PC-3 (cell line): ENCODE measurements at regions not wholly inside any gene's neighbourhood (a gene's known extent, or its start where the extent isn't known, plus 50 kb on each side); places are given as distances from the start of the nearest gene placed in this dataset.

Source experiments
- ATAC-seq: fragments of 200-7000 bp; cut with Tn5 transposase; 2 replicates; pipeline ENCODE4 v1.9.1; 2020; ENCODE audit warnings: mild to moderate bottlenecking, moderate library complexity
- BruUV-seq: library from RNA; stranded (reverse); fragments of 400-500 nt; replicated peaks from 2 replicates; lab custom pipeline; 2021; lab: Mats Ljungman, UMichigan
- CTCF ChIA-PET: fragments of 300-600 bp; sonication (Branson Sonifier 250); formaldehyde crosslinking; loops from one replicate; lab custom pipeline; 2022; ENCODE audit warnings: antibody characterized with exemption; lab: Charles Lee
- POLR2A ChIA-PET: fragments of 300-600 bp; sonication (Branson Sonifier 250); formaldehyde crosslinking; loops from one replicate; lab custom pipeline; 2022; ENCODE audit warnings: antibody characterized with exemption; ENCODE audit not compliant: unreplicated experiment; lab: Charles Lee
- DNase-seq: peaks from one replicate; pipeline ENCODE4 v3.0.0-alpha.2; 2015
- H2AFZ ChIP-seq: fragments of 300-600 bp; sonication (generic); 2 replicates; pipeline ENCODE4 v1.6.0; 2016; ENCODE audit warnings: antibody characterized with exemption, low read length
- H3F3A ChIP-seq: fragments of 300-600 bp; sonication (generic); one replicate; pipeline ENCODE4 v1.6.0; 2017; ENCODE audit warnings: antibody characterized with exemption, low read length, control low read depth, mild to moderate bottlenecking; ENCODE audit not compliant: unreplicated experiment
- H3K27ac ChIP-seq: fragments of 300-600 bp; sonication (generic); 2 replicates; pipeline ENCODE4 v1.5.1; 2016; ENCODE audit warnings: mild to moderate bottlenecking, low read length
- H3K27me3 ChIP-seq: fragments of 300-600 bp; sonication (generic); 2 replicates; pipeline ENCODE4 v1.6.1; 2016; ENCODE audit warnings: low read length, mixed read lengths
- H3K36me3 ChIP-seq: fragments of 300-600 bp; sonication (generic); 2 replicates; pipeline ENCODE4 v1.6.1; 2016; ENCODE audit warnings: low read depth, mixed run types, low read length, mixed read lengths
- H3K4me1 ChIP-seq: fragments of 300-600 bp; sonication (generic); 2 replicates; pipeline ENCODE4 v1.5.1; 2016; ENCODE audit warnings: low read length; ENCODE audit not compliant: insufficient read depth
- H3K4me2 ChIP-seq: fragments of 300-600 bp; sonication (generic); 2 replicates; pipeline ENCODE4 v1.6.0; 2016; ENCODE audit warnings: low read length
- H3K4me3 ChIP-seq: fragments of 300-600 bp; sonication (generic); 2 replicates; pipeline ENCODE4 v1.5.1; 2016; ENCODE audit warnings: mild to moderate bottlenecking, low read length, mixed read lengths
- H3K79me2 ChIP-seq: fragments of 300-600 bp; sonication (generic); 2 replicates; pipeline ENCODE4 v1.6.1; 2017; ENCODE audit warnings: low read length, mixed read lengths
- H3K9ac ChIP-seq: fragments of 300-600 bp; sonication (generic); 2 replicates; pipeline ENCODE4 v1.6.0; 2016; ENCODE audit warnings: mild to moderate bottlenecking, low read length
- H3K9me2 ChIP-seq: fragments of 300-600 bp; sonication (generic); replicated peaks from 2 replicates; pipeline ENCODE4 v1.6.1; 2016; ENCODE audit warnings: mixed run types, low read length, mixed read lengths
- H3K9me3 ChIP-seq: fragments of 300-600 bp; sonication (generic); 2 replicates; pipeline ENCODE4 v1.6.1; 2016; ENCODE audit warnings: low read length, mixed read lengths
- H4K20me1 ChIP-seq: fragments of 300-600 bp; sonication (generic); 2 replicates; pipeline ENCODE4 v1.6.1; 2016; ENCODE audit warnings: low read length, mixed read lengths
- EZH2 ChIP-seq: fragments of 300-600 bp; sonication (generic); IDR thresholded peaks from one replicate; pipeline ENCODE4 v1.6.1; 2017; ENCODE audit warnings: antibody characterized with exemption, mild to moderate bottlenecking, low read length; ENCODE audit not compliant: unreplicated experiment
- EZH2phosphoT487 ChIP-seq: fragments of 300-600 bp; sonication (generic); IDR thresholded peaks from 2 replicates; pipeline ENCODE4 v1.6.1; 2018; ENCODE audit warnings: mild to moderate bottlenecking, antibody characterized with exemption, low read length, borderline replicate concordance
- intact Hi-C: fragments of 100-400 bp; cut with micrococcal nuclease; formaldehyde crosslinking; loops from 2 replicates; pipeline ENCODE4 v1.9.0; 2023
- TF ChIP-seq, protein P1 (sequence below): fragments of 300-600 bp; sonication (generic); conservative IDR thresholded peaks from 2 replicates; pipeline ENCODE4 v1.5.1; 2017; ENCODE audit warnings: antibody characterized with exemption, low read depth, mild to moderate bottlenecking, low read length

DNA sequence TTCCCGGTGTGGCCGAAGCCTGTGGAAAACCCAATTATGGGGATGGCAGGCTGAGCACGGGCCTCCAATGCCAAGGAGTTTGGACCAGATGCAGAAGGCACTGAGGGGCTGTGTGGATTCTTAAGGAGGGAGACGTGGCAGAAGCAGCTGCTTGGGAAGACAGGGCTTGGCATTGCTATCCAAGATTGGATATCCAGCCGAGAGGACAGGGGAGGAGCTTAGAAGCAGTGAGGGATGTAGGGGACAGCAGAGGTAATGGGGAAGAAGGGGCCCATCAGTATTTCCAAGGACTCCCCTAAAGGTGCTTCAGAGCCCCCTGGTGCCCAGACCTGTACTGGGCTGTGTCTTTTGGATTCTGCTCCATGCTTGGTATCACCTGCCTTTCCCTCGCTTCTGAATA lies 112.8 kb upstream of the TLE3 start:
- Histone ChIP-seq H3K4me2 (no peak overlapping the region), H3K79me2 (no peaks in the 10 kb centered on the region), H3K9me2 (no peaks in the 10 kb centered on the region), H3K36me3 (no peaks in the 10 kb centered on the region), H2AFZ (no peak overlapping the region), H3K9ac (no peak overlapping the region), H3K4me3 (no peak overlapping the region), H3F3A (no peaks in the 10 kb centered on the region), H3K4me1 (no peaks in the 10 kb centered on the region), H3K27me3 (peaks cover 18% of the 10 kb centered on the region; the same call in 1 of the 2 replicates), H3K27ac (no peak overlapping the region), H4K20me1 (no peaks in the 10 kb centered on the region), H3K9me3 (no peaks in the 10 kb centered on the region)
- intact Hi-C loops = no loop called here
- POLR2A ChIA-PET = no interaction called here
- DNase-seq (no peak), ATAC-seq (no peak)
- no TSS peak for BruUV-seq
- no peak for TF ChIP-seq EZH2phosphoT487
- TF ChIP-seq EZH2 = no peak
- TF ChIP-seq, protein P1, sequence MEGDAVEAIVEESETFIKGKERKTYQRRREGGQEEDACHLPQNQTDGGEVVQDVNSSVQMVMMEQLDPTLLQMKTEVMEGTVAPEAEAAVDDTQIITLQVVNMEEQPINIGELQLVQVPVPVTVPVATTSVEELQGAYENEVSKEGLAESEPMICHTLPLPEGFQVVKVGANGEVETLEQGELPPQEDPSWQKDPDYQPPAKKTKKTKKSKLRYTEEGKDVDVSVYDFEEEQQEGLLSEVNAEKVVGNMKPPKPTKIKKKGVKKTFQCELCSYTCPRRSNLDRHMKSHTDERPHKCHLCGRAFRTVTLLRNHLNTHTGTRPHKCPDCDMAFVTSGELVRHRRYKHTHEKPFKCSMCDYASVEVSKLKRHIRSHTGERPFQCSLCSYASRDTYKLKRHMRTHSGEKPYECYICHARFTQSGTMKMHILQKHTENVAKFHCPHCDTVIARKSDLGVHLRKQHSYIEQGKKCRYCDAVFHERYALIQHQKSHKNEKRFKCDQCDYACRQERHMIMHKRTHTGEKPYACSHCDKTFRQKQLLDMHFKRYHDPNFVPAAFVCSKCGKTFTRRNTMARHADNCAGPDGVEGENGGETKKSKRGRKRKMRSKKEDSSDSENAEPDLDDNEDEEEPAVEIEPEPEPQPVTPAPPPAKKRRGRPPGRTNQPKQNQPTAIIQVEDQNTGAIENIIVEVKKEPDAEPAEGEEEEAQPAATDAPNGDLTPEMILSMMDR = no peak
- CTCF ChIA-PET = no interaction called here

DNA sequence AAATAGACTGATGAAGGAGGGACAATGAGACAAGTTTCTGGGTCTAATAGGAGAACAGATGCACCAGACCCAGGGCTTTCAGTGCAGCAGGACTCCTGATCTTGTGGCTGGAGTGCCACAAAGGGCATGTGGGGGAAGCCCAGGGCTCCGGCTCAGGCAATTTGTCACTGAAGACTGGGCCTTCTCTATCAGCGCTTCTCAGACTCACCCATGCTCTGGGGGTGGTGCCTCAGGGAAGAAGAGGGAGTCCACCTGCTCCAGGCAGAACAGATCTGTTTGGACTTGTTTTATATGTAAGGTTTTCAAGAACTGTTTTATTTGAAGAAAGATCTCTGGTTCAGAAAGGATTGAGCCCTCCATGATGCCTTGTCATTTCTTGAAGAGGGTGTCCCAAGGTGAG lies 112.4 kb upstream of the TLE3 start:
- intact Hi-C loops = no loop called here
- Histone ChIP-seq H3K9ac (no peak overlapping the region), H3K9me3 (no peaks in the 10 kb centered on the region), H3K27me3 (peaks cover 18% of the 10 kb centered on the region; the same call in 1 of the 2 replicates), H4K20me1 (no peaks in the 10 kb centered on the region), H3F3A (no peaks in the 10 kb centered on the region), H3K9me2 (no peaks in the 10 kb centered on the region), H3K27ac (no peak overlapping the region), H2AFZ (no peak overlapping the region), H3K36me3 (no peaks in the 10 kb centered on the region), H3K4me3 (no peak overlapping the region), H3K4me2 (no peak overlapping the region), H3K4me1 (no peaks in the 10 kb centered on the region), H3K79me2 (no peaks in the 10 kb centered on the region)
- no peak for DNase-seq
- no peak for ATAC-seq
- no TSS peak for BruUV-seq
- POLR2A ChIA-PET = no interaction called here
- CTCF ChIA-PET = no interaction called here
- TF ChIP-seq EZH2 = no peak
- no peak for TF ChIP-seq EZH2phosphoT487
- TF ChIP-seq, protein P1 = no peak

DNA sequence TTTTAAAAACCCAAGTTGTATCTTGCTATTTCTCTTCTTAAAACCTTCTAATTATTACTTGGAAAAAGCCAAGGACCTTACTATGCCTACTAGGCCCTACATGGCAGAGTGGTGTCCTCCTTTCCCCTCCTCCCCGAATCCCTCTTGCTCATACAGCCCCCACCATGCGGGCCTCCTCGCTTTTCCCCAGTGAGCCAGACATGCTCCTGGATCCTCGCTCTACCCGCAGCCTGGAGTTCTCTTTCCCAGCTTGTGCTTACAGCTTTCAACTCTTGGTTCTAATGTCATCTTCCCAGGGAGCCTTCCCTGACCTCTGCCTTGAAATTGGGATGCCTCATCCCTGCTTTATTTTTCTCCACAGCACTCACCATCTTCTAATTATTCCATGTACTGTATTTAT lies 111.8 kb upstream of the TLE3 start:
- H3K4me1 ChIP-seq = no peaks in the 10 kb centered on the region
- H3K9me2 ChIP-seq = no peaks in the 10 kb centered on the region
- no peak overlapping the region for H3K4me2 ChIP-seq
- TF ChIP-seq, protein P1 = no peak
- TF ChIP-seq EZH2phosphoT487 (no peak), EZH2 (no peak)
- H3K36me3 ChIP-seq = no peaks in the 10 kb centered on the region
- POLR2A ChIA-PET = no interaction called here
- H3K27ac ChIP-seq = no peak overlapping the region
- H2AFZ ChIP-seq = no peak overlapping the region
- H3K9ac ChIP-seq = no peak overlapping the region
- intact Hi-C loops = no loop called here
- ATAC-seq (no peak), DNase-seq (no peak)
- no peaks in the 10 kb centered on the region for H3K9me3 ChIP-seq
- BruUV-seq = no TSS peak
- CTCF ChIA-PET = no interaction called here
- peaks cover 18% of the 10 kb centered on the region; the same call in 1 of the 2 replicates for H3K27me3 ChIP-seq
- no peak overlapping the region for H3K4me3 ChIP-seq
- H3F3A ChIP-seq = no peaks in the 10 kb centered on the region
- no peaks in the 10 kb centered on the region for H4K20me1 ChIP-seq
- H3K79me2 ChIP-seq = no peaks in the 10 kb centered on the region
